GM12875 (cell line): ENCODE measurements at regions not wholly inside any gene's neighbourhood (a gene's known extent, or its start where the extent isn't known, plus 50 kb on each side); places are given as distances from the start of the nearest gene placed in this dataset.

Experiments
- H3K4me3 ChIP-seq: one replicate; pipeline ENCODE4 v1.5.1; 2011; ENCODE audit warnings: low read depth, low read length, control low read depth
- CTCF ChIP-seq: IDR thresholded peaks from 2 replicates; pipeline ENCODE4 v1.5.1; 2011; ENCODE audit warnings: low read depth, mild to moderate bottlenecking, control low read depth, inconsistent platforms, low read length, moderate library complexity, borderline replicate concordance; ENCODE audit not compliant: insufficient read depth

GRCh38 chr4:108355186-108355901, 186.6 kb upstream of the LEF1 start:
- no peak for TF ChIP-seq CTCF
- no peak overlapping the region for H3K4me3 ChIP-seq

GRCh38 chr4:108352664-108353308, 184.1 kb upstream of the LEF1 start:
- no peak overlapping the region for H3K4me3 ChIP-seq
- no peak for TF ChIP-seq CTCF

GRCh38 chr4:108351791-108352190, 183.1 kb upstream of the LEF1 start:
- no peak overlapping the region for H3K4me3 ChIP-seq
- no peak for TF ChIP-seq CTCF

- no peak overlapping the region for H3K4me3 ChIP-seq
- TF ChIP-seq CTCF: no peak
Observed at GRCh38 chr4:108350332-108350731, 181.6 kb upstream of the LEF1 start.

- no peak overlapping the region for H3K4me3 ChIP-seq
- TF ChIP-seq CTCF: no peak
Observed at GRCh38 chr4:108346818-108347210, 178.1 kb upstream of the LEF1 start.

- TF ChIP-seq CTCF: no peak
- no peak overlapping the region for H3K4me3 ChIP-seq
Observed at GRCh38 chr4:108345862-108346817, 177.4 kb upstream of the LEF1 start.
